GM19467 (cell line): ENCODE measurements at regions not wholly inside any gene's neighbourhood (a gene's known extent, or its start where the extent isn't known, plus 50 kb on each side); places are given as distances from the start of the nearest gene placed in this dataset.

Experiments used
- ATAC-seq: cut with Tn5 transposase; IDR thresholded peaks from one replicate; pipeline ENCODE4 v1.9.1; 2021; ENCODE audit warnings: mild to moderate bottlenecking, moderate library complexity; ENCODE audit not compliant: unreplicated experiment

GRCh38 chr11:131044851-131045250 lies 128.6 kb upstream of the SNX19 start:
- no peak for ATAC-seq

GRCh38 chr11:131052367-131052766 lies 136.1 kb upstream of the SNX19 start:
- ATAC-seq: no peak

- no peak for ATAC-seq
These were observed 139.8 kb upstream of the SNX19 start for GRCh38 chr11:131056036-131056435.

GRCh38 chr11:131063638-131064037 lies 147.4 kb upstream of the SNX19 start:
- ATAC-seq: no peak

- peak; percentile 59 for ATAC-seq
These were observed 148.2 kb upstream of the SNX19 start for GRCh38 chr11:131064373-131064991.

GRCh38 chr11:131065435-131066413 lies 149.4 kb upstream of the SNX19 start:
- ATAC-seq: no peak

- no peak for ATAC-seq
These were observed 150.3 kb upstream of the SNX19 start for GRCh38 chr11:131066551-131066950.

GRCh38 chr11:131070365-131070764 lies 154.1 kb upstream of the SNX19 start:
- no peak for ATAC-seq

GRCh38 chr11:131073167-131073566 lies 156.9 kb upstream of the SNX19 start:
- ATAC-seq: no peak

GRCh38 chr11:131074573-131074972 lies 158.3 kb upstream of the SNX19 start:
- no peak for ATAC-seq

- no peak for ATAC-seq
These were observed 161.1 kb upstream of the SNX19 start for GRCh38 chr11:131077340-131077739.

- no peak for ATAC-seq
These were observed 162.8 kb upstream of the SNX19 start for GRCh38 chr11:131079036-131079435.

GRCh38 chr11:131089727-131090245 lies 173.5 kb upstream of the SNX19 start:
- ATAC-seq: no peak

GRCh38 chr11:131092469-131092868 lies 176.2 kb upstream of the SNX19 start:
- ATAC-seq: no peak

- ATAC-seq: no peak
These were observed 178.5 kb upstream of the SNX19 start for GRCh38 chr11:131094827-131095226.

GRCh38 chr11:131095511-131096185 lies 179.4 kb upstream of the SNX19 start:
- no peak for ATAC-seq

GRCh38 chr11:131099013-131099412 lies 182.7 kb upstream of the SNX19 start:
- ATAC-seq: no peak

GRCh38 chr11:131099746-131100145 lies 183.5 kb upstream of the SNX19 start:
- ATAC-seq: no peak

- no peak for ATAC-seq
These were observed 192.5 kb upstream of the SNX19 start for GRCh38 chr11:131108760-131109159.

- ATAC-seq: no peak
These were observed 193.0 kb upstream of the SNX19 start for GRCh38 chr11:131109257-131109656.

- ATAC-seq: no peak
These were observed 193.5 kb upstream of the SNX19 start for GRCh38 chr11:131109790-131110189.
